ENCODE measurements at regions not wholly inside any gene's neighbourhood (a gene's known extent, or its start where the extent isn't known, plus 50 kb on each side); places are given as distances from the start of the nearest gene placed in this dataset.

DNA sequence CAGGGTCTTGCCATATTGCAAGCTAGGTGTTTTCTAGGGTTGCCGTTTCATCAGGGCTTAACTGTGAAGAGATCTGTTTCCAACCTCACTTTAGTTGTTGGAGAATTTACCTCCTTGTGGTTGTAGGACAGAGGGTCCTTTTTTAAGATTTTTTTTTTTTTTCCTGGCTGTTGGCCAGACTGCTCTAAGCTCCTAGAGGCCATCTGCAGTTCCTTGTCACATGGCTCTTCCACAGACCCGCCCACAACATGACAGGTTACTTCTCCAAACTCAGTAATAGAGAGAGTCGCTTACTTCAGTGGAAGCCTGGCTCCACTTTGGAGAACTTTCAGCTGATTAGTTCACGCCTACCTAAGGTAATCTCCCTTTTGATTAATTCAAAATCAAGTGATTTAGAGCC lies 543.7 kb downstream of the DMRTA1 start:
- TF ChIP-seq, protein P1, sequence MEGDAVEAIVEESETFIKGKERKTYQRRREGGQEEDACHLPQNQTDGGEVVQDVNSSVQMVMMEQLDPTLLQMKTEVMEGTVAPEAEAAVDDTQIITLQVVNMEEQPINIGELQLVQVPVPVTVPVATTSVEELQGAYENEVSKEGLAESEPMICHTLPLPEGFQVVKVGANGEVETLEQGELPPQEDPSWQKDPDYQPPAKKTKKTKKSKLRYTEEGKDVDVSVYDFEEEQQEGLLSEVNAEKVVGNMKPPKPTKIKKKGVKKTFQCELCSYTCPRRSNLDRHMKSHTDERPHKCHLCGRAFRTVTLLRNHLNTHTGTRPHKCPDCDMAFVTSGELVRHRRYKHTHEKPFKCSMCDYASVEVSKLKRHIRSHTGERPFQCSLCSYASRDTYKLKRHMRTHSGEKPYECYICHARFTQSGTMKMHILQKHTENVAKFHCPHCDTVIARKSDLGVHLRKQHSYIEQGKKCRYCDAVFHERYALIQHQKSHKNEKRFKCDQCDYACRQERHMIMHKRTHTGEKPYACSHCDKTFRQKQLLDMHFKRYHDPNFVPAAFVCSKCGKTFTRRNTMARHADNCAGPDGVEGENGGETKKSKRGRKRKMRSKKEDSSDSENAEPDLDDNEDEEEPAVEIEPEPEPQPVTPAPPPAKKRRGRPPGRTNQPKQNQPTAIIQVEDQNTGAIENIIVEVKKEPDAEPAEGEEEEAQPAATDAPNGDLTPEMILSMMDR (IDR thresholded peaks at IDR 0.05): no peak
- TF ChIP-seq POLR2A (IDR thresholded peaks at IDR 0.05) (no peak), POLR2AphosphoS5 (IDR thresholded peaks at IDR 0.05) (no peak), EP300 (IDR thresholded peaks at IDR 0.05) (no peak)
